NT2/D1 (cell line): ENCODE measurements at regions not wholly inside any gene's neighbourhood (a gene's known extent, or its start where the extent isn't known, plus 50 kb on each side); places are given as distances from the start of the nearest gene placed in this dataset.

ENCODE experiments used
- YY1 ChIP-seq: IDR thresholded peaks from 2 replicates; pipeline ENCODE4 v1.6.1; 2011; ENCODE audit not compliant: insufficient read length, insufficient read depth
- ZNF274 ChIP-seq: IDR thresholded peaks from 2 replicates; pipeline ENCODE4 v1.6.1; 2011; ENCODE audit warnings: mild to moderate bottlenecking, low read depth, low read length

DNA sequence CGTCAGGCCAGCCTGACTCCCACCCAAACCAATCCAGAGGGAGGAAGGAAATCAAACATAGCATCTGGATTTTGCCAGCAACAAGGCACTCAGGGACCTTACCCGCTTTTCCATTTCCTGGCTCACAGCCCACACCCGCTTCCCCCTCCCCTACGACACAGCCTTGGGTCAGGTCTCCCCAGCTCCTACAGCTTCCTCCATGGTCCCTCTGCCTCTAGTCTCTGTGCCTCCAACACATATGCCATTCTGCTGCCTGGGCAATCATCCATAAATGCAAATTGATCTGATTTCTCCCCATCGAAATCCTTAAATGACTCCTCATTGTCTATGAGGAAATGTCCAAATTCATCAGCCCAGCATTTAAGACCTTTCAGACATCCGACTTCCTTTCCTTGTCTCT, 53.2 kb upstream of the CUX1 start:
- TF ChIP-seq ZNF274 (no peak), YY1 (no peak)
